ENCODE measurements at regions not wholly inside any gene's neighbourhood (a gene's known extent, or its start where the extent isn't known, plus 50 kb on each side); places are given as distances from the start of the nearest gene placed in this dataset.
"Not testable (repeated sequence)": the region's sequence is repeated elsewhere in the genome, so short reads cannot be mapped to it uniquely, and the experiment has no call there.

- no peak for TF ChIP-seq CTCF (conservative IDR thresholded peaks at IDR 0.05)
- no peak overlapping the region for H3K27ac ChIP-seq
Measured at GRCh38 chr11:44387825-44388224, 77.9 kb upstream of the ALX4 start.

GRCh38 chr11:44388828-44389657, 79.1 kb upstream of the ALX4 start:
- no peak for TF ChIP-seq CTCF (conservative IDR thresholded peaks at IDR 0.05)
- H3K27ac ChIP-seq = no peak overlapping the region

- TF ChIP-seq CTCF (conservative IDR thresholded peaks at IDR 0.05) = no peak
- no peak overlapping the region for H3K27ac ChIP-seq
Measured at GRCh38 chr11:44389963-44390605, 80.1 kb upstream of the ALX4 start.

- not testable (repeated sequence) for H3K27ac ChIP-seq
Measured at GRCh38 chr11:44391004-44391403, 81.1 kb upstream of the ALX4 start.

GRCh38 chr11:44396746-44397145, 86.8 kb upstream of the ALX4 start:
- H3K27ac ChIP-seq = not testable (repeated sequence)

GRCh38 chr11:44397586-44398178, 87.7 kb upstream of the ALX4 start:
- H3K27ac ChIP-seq = no peak overlapping the region
- TF ChIP-seq CTCF (conservative IDR thresholded peaks at IDR 0.05) = no peak

- no peak for TF ChIP-seq CTCF (conservative IDR thresholded peaks at IDR 0.05)
- no peak overlapping the region for H3K27ac ChIP-seq
Measured at GRCh38 chr11:44398266-44399030, 88.5 kb upstream of the ALX4 start.

GRCh38 chr11:44399968-44400367, 90.0 kb upstream of the ALX4 start:
- no peak for TF ChIP-seq CTCF (conservative IDR thresholded peaks at IDR 0.05)

More at GRCh38 chr11:44399968-44400367, 90.0 kb upstream of the ALX4 start:
- H3K27ac ChIP-seq = no peak overlapping the region

Measured in VCaP (cell line).